COR-L47 (cell line): ENCODE measurements at regions not wholly inside any gene's neighbourhood (a gene's known extent, or its start where the extent isn't known, plus 50 kb on each side); places are given as distances from the start of the nearest gene placed in this dataset.
"Not testable (repeated sequence)": the region's sequence is repeated elsewhere in the genome, so short reads cannot be mapped to it uniquely, and the experiment has no call there.

Experiments
- DNase-seq: peaks from one replicate; lab custom pipeline; 2025; lab: John Stamatoyannopoulos, UW

GRCh38 chr12:76664731-76665130 lies 99.2 kb upstream of the ZDHHC17 start:
- DNase-seq = no peak

- DNase-seq = no peak
Measured at GRCh38 chr12:76666290-76666835, 97.6 kb upstream of the ZDHHC17 start.

- no peak for DNase-seq
Measured at GRCh38 chr12:76669981-76670380, 93.9 kb upstream of the ZDHHC17 start.

GRCh38 chr12:76670776-76671175 lies 93.1 kb upstream of the ZDHHC17 start:
- DNase-seq = no peak

GRCh38 chr12:76674669-76675315 lies 89.1 kb upstream of the ZDHHC17 start:
- no peak for DNase-seq

- DNase-seq = not testable (repeated sequence)
Measured at GRCh38 chr12:76676261-76676660, 87.7 kb upstream of the ZDHHC17 start.

- no peak for DNase-seq
Measured at GRCh38 chr12:76678992-76679391, 84.9 kb upstream of the ZDHHC17 start.

- no peak for DNase-seq
Measured at GRCh38 chr12:76679778-76680177, 84.1 kb upstream of the ZDHHC17 start.

- DNase-seq = no peak
Measured at GRCh38 chr12:76680940-76681339, 83.0 kb upstream of the ZDHHC17 start.

- DNase-seq = no peak
Measured at GRCh38 chr12:76685246-76685678, 78.7 kb upstream of the ZDHHC17 start.

- no peak for DNase-seq
Measured at GRCh38 chr12:76687981-76688380, 75.9 kb upstream of the ZDHHC17 start.

- DNase-seq = no peak
Measured at GRCh38 chr12:76688631-76689030, 75.3 kb upstream of the ZDHHC17 start.

- DNase-seq = no peak
Measured at GRCh38 chr12:76690921-76691700, 72.8 kb upstream of the ZDHHC17 start.

GRCh38 chr12:76692846-76693245 lies 71.1 kb upstream of the ZDHHC17 start:
- no peak for DNase-seq

- no peak for DNase-seq
Measured at GRCh38 chr12:76694369-76694768, 69.5 kb upstream of the ZDHHC17 start.

GRCh38 chr12:76696186-76696585 lies 67.7 kb upstream of the ZDHHC17 start:
- DNase-seq = no peak

- no peak for DNase-seq
Measured at GRCh38 chr12:76697849-76698248, 66.1 kb upstream of the ZDHHC17 start.

- DNase-seq = no peak
Measured at GRCh38 chr12:76698316-76698715, 65.6 kb upstream of the ZDHHC17 start.

- DNase-seq = peak; percentile 22
Measured at GRCh38 chr12:76698966-76699365, 64.9 kb upstream of the ZDHHC17 start.

- DNase-seq = no peak
Measured at GRCh38 chr12:76701690-76702089, 62.2 kb upstream of the ZDHHC17 start.

- DNase-seq = no peak
Measured at GRCh38 chr12:76702946-76703345, 61.0 kb upstream of the ZDHHC17 start.

GRCh38 chr12:76704693-76705092 lies 59.2 kb upstream of the ZDHHC17 start:
- no peak for DNase-seq

GRCh38 chr12:76706101-76706500 lies 57.8 kb upstream of the ZDHHC17 start:
- no peak for DNase-seq
